PC-9 (cell line): ENCODE measurements at regions not wholly inside any gene's neighbourhood (a gene's known extent, or its start where the extent isn't known, plus 50 kb on each side); places are given as distances from the start of the nearest gene placed in this dataset.
"Not testable (repeated sequence)": the region's sequence is repeated elsewhere in the genome, so short reads cannot be mapped to it uniquely, and the experiment has no call there.

Experiments
- CTCF ChIP-seq: fragments of 200-600 bp; sonication (generic); conservative IDR thresholded peaks from 2 replicates; pipeline ENCODE4 v1.6.1; 2017; ENCODE audit warnings: mixed run types, antibody characterized with exemption, mild to moderate bottlenecking, moderate library complexity
- EZH2 ChIP-seq: fragments of 200-600 bp; sonication (generic); IDR thresholded peaks from 2 replicates; pipeline ENCODE4 v1.8.0; 2017; ENCODE audit warnings: antibody characterized with exemption, low read depth

DNA sequence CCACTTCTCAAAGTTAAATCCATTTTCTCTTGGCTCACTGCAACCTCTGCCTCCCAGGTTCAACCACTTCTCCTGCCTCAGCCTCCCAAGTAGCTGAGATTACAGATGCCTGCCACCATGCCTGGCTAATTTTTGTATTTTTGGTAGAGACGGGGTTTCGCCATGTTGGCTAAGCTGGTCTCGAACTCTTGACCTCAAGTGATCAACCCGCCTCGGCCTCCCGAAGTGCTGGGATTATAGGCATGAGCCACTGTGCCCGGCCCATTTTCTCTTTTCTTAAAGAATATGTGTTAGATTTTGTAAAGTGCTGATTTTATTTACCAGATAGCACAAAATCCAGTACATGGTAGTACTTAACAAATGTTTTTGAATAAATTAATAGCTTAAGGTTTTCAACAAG, 484.1 kb upstream of the PTGER4 start:
- not testable (repeated sequence) for TF ChIP-seq EZH2, CTCF
